Glomerular visceral epithelial cell (primary cell): ENCODE measurements at regions not wholly inside any gene's neighbourhood (a gene's known extent, or its start where the extent isn't known, plus 50 kb on each side); places are given as distances from the start of the nearest gene placed in this dataset.
A peak's percentile ranks its signal among the peaks of the same experiment; 100 is the strongest.

Experiments
- DNase-seq: peaks from one replicate; pipeline ENCODE4 v3.0.0-alpha.2; 2016; ENCODE audit errors: extremely low spot score

GRCh38 chr4:180560896-180561295, 1682.3 kb upstream of the TENM3 start:
- DNase-seq: peak; percentile 12

GRCh38 chr4:180564026-180564425, 1679.2 kb upstream of the TENM3 start:
- no peak for DNase-seq

- DNase-seq: no peak
Measured at GRCh38 chr4:180564448-180564847, 1678.8 kb upstream of the TENM3 start.

- DNase-seq: no peak
Measured at GRCh38 chr4:180565856-180566431, 1677.3 kb upstream of the TENM3 start.

GRCh38 chr4:180566492-180566891, 1676.7 kb upstream of the TENM3 start:
- DNase-seq: no peak

GRCh38 chr4:180567080-180567479, 1676.1 kb upstream of the TENM3 start:
- DNase-seq: no peak

GRCh38 chr4:180571516-180572055, 1671.6 kb upstream of the TENM3 start:
- no peak for DNase-seq

GRCh38 chr4:180578175-180578574, 1665.0 kb upstream of the TENM3 start:
- no peak for DNase-seq

GRCh38 chr4:180581061-180581460, 1662.1 kb upstream of the TENM3 start:
- no peak for DNase-seq

GRCh38 chr4:180587379-180587778, 1655.8 kb upstream of the TENM3 start:
- DNase-seq: no peak

GRCh38 chr4:180589575-180589974, 1653.6 kb upstream of the TENM3 start:
- DNase-seq: no peak

- DNase-seq: no peak
Measured at GRCh38 chr4:180596888-180597483, 1646.2 kb upstream of the TENM3 start.

- peak; percentile 40 for DNase-seq
Measured at GRCh38 chr4:180598281-180598680, 1644.9 kb upstream of the TENM3 start.

- no peak for DNase-seq
Measured at GRCh38 chr4:180603791-180604190, 1639.4 kb upstream of the TENM3 start.

GRCh38 chr4:180610324-180610723, 1632.9 kb upstream of the TENM3 start:
- DNase-seq: peak; percentile 48

- DNase-seq: no peak
Measured at GRCh38 chr4:180615746-180616145, 1627.5 kb upstream of the TENM3 start.

- peak; percentile 25 for DNase-seq
Measured at GRCh38 chr4:180617196-180617595, 1626.0 kb upstream of the TENM3 start.

GRCh38 chr4:180618396-180618795, 1624.8 kb upstream of the TENM3 start:
- peak; percentile 63 for DNase-seq

GRCh38 chr4:180619440-180619839, 1623.8 kb upstream of the TENM3 start:
- DNase-seq: no peak

GRCh38 chr4:180622254-180622653, 1620.9 kb upstream of the TENM3 start:
- DNase-seq: no peak

GRCh38 chr4:180625653-180626052, 1617.5 kb upstream of the TENM3 start:
- no peak for DNase-seq

GRCh38 chr4:180630012-180630665, 1613.1 kb upstream of the TENM3 start:
- DNase-seq: no peak

GRCh38 chr4:180634306-180634705, 1608.9 kb upstream of the TENM3 start:
- DNase-seq: no peak
